Caco-2 (cell line): ENCODE measurements at regions not wholly inside any gene's neighbourhood (a gene's known extent, or its start where the extent isn't known, plus 50 kb on each side); places are given as distances from the start of the nearest gene placed in this dataset.
"Not testable (repeated sequence)": the region's sequence is repeated elsewhere in the genome, so short reads cannot be mapped to it uniquely, and the experiment has no call there.

Experiments used
- BruUV-seq: library from RNA; stranded (reverse); fragments of 400-500 nt; replicated peaks from 2 replicates; lab custom pipeline; 2021; lab: Mats Ljungman, UMichigan
- CTCF ChIA-PET: fragments of 300-600 bp; sonication (Branson Sonifier 250); formaldehyde crosslinking; loops from one replicate; lab custom pipeline; 2022; ENCODE audit warnings: antibody characterized with exemption; lab: Charles Lee
- POLR2A ChIA-PET: fragments of 300-600 bp; sonication (Branson Sonifier 250); formaldehyde crosslinking; loops from one replicate; lab custom pipeline; 2022; ENCODE audit warnings: antibody characterized with exemption; lab: Charles Lee
- DNase-seq, 2 experiments: peaks; one replicate each; pipeline versions ENCODE4 v3.0.0 to v3.0.0-alpha.2; 2020 to 2022
- H3K27me3 ChIP-seq: replicated peaks from 2 replicates; pipeline ENCODE4 v1.6.0; 2011; ENCODE audit warnings: low read length; ENCODE audit not compliant: control insufficient read depth, insufficient read depth
- H3K36me3 ChIP-seq: 2 replicates; pipeline ENCODE4 v1.5.1; 2011; ENCODE audit warnings: low read length; ENCODE audit not compliant: control insufficient read depth, insufficient read depth
- H3K4me1 ChIP-seq: fragments of 250-450 bp; sonication (Bioruptor Pico); 2 replicates; pipeline ENCODE4 v1.5.1; 2020; ENCODE audit warnings: mild to moderate bottlenecking
- H3K4me3 ChIP-seq: 2 replicates; pipeline ENCODE4 v1.5.1; 2011; ENCODE audit warnings: low read depth, mild to moderate bottlenecking, control low read depth, low read length
- H3K9me3 ChIP-seq: fragments of 250-450 bp; sonication (Bioruptor Pico); 2 replicates; pipeline ENCODE4 v1.5.1; 2020; ENCODE audit warnings: mild to moderate bottlenecking, moderate library complexity
- H3K27ac Mint-ChIP-seq: one replicate; pipeline ENCODE4 v1.8.0; 2022; ENCODE audit warnings: mixed read lengths; ENCODE audit not compliant: unreplicated experiment
- H3K27me3 Mint-ChIP-seq: one replicate; pipeline ENCODE4 v1.8.0; 2022; ENCODE audit warnings: mixed read lengths; ENCODE audit not compliant: insufficient read depth, unreplicated experiment
- H3K36me3 Mint-ChIP-seq: one replicate; pipeline ENCODE4 v1.8.0; 2022; ENCODE audit warnings: mild to moderate bottlenecking, mixed read lengths; ENCODE audit not compliant: insufficient read depth, unreplicated experiment
- H3K4me1 Mint-ChIP-seq: one replicate; pipeline ENCODE4 v1.8.0; 2022; ENCODE audit warnings: low read depth, mixed read lengths; ENCODE audit not compliant: unreplicated experiment
- H3K4me3 Mint-ChIP-seq: one replicate; pipeline ENCODE4 v1.8.0; 2022; ENCODE audit warnings: mild to moderate bottlenecking, moderate library complexity, mixed read lengths; ENCODE audit not compliant: unreplicated experiment
- H3K9me3 Mint-ChIP-seq: one replicate; pipeline ENCODE4 v1.8.0; 2022; ENCODE audit warnings: mixed read lengths; ENCODE audit not compliant: unreplicated experiment
- CTCF ChIP-seq, 2 experiments: fragments of 200-600 bp in 1 of 2; IDR thresholded peaks; 1 replicate in 1 of 2; 2 replicates in 1 of 2; pipeline versions ENCODE4 v1.5.1 to v1.8.0; 2011 to 2022; ENCODE audit warnings: antibody characterized with exemption in 1 of 2, control low read depth in 1 of 2, inconsistent platforms in 1 of 2, low read depth in 1 of 2, low read length in 1 of 2, mild to moderate bottlenecking in 1 of 2, moderate library complexity in 1 of 2; ENCODE audit not compliant: insufficient read depth in 1 of 2, severe bottlenecking in 1 of 2, unreplicated experiment in 1 of 2
- intact Hi-C: fragments of 100-400 bp; cut with micrococcal nuclease; formaldehyde crosslinking; loops from one replicate; pipeline ENCODE4 v1.10.0; 2022; ENCODE audit not compliant: unreplicated experiment

GRCh38 chr13:44833139-44833538 is 156.1 kb downstream of the NUFIP1 start:
- BruUV-seq: no TSS peak
- TF ChIP-seq CTCF (IDR thresholded peaks at IDR 0.05; ENCODE audit: insufficient read depth in 1 of 2, low read depth in 1 of 2, low read length in 1 of 2, severe bottlenecking in 1 of 2, unreplicated experiment in 1 of 2): no peak
- intact Hi-C loops: no loop called here
- no peak overlapping the region for H3K27ac Mint-ChIP-seq
- POLR2A ChIA-PET: interaction anchor here (0.6 kb wide), 1 partner anchor 496 kb away, joined by 3 read pairs; no protein-coding TSS in a partner anchor
- H3K27me3 Mint-ChIP-seq: no peaks in the 10 kb centered on the region
- no peak for DNase-seq
- no peaks in the 10 kb centered on the region for H3K36me3 Mint-ChIP-seq
- Histone ChIP-seq H3K9me3 (no peaks in the 10 kb centered on the region), H3K4me1 (no peaks in the 10 kb centered on the region), H3K27me3 (no peaks in the 10 kb centered on the region), H3K36me3 (no peaks in the 10 kb centered on the region), H3K4me3 (no peak overlapping the region)
- H3K4me3 Mint-ChIP-seq: no peak overlapping the region
- CTCF ChIA-PET: no interaction called here
- H3K4me1 Mint-ChIP-seq: peaks cover 7% of the 10 kb centered on the region
- peaks cover 24% of the 10 kb centered on the region for H3K9me3 Mint-ChIP-seq

- no TSS peak for BruUV-seq
- no peak for DNase-seq
- Histone ChIP-seq H3K36me3 (no peaks in the 10 kb centered on the region), H3K9me3 (no peaks in the 10 kb centered on the region), H3K4me1 (no peaks in the 10 kb centered on the region), H3K27me3 (no peaks in the 10 kb centered on the region), H3K4me3 (no peak overlapping the region)
- Mint-ChIP-seq H3K4me1 (no peaks in the 10 kb centered on the region), H3K27ac (no peak overlapping the region), H3K9me3 (no peaks in the 10 kb centered on the region), H3K27me3 (no peaks in the 10 kb centered on the region), H3K36me3 (no peaks in the 10 kb centered on the region), H3K4me3 (no peak overlapping the region)
- CTCF ChIA-PET: no interaction called here
- POLR2A ChIA-PET: no interaction called here
- no peak for TF ChIP-seq CTCF (IDR thresholded peaks at IDR 0.05; ENCODE audit: insufficient read depth in 1 of 2, low read depth in 1 of 2, low read length in 1 of 2, severe bottlenecking in 1 of 2, unreplicated experiment in 1 of 2)
- intact Hi-C loops: no loop called here
These were observed 162.5 kb downstream of the NUFIP1 start for GRCh38 chr13:44826591-44827350.

GRCh38 chr13:44825953-44826352 is 163.3 kb downstream of the NUFIP1 start:
- H3K4me1 ChIP-seq: no peaks in the 10 kb centered on the region
- no peak overlapping the region for H3K4me3 Mint-ChIP-seq
- H3K27ac Mint-ChIP-seq: no peak overlapping the region
- POLR2A ChIA-PET: no interaction called here
- H3K4me3 ChIP-seq: no peak overlapping the region
- no peaks in the 10 kb centered on the region for H3K27me3 Mint-ChIP-seq
- H3K9me3 Mint-ChIP-seq: no peaks in the 10 kb centered on the region
- CTCF ChIA-PET: no interaction called here
- intact Hi-C loops: no loop called here
- no peaks in the 10 kb centered on the region for H3K36me3 ChIP-seq
- BruUV-seq: no TSS peak
- no peak for DNase-seq
- no peaks in the 10 kb centered on the region for H3K4me1 Mint-ChIP-seq
- no peaks in the 10 kb centered on the region for H3K27me3 ChIP-seq
- no peaks in the 10 kb centered on the region for H3K36me3 Mint-ChIP-seq
- no peaks in the 10 kb centered on the region for H3K9me3 ChIP-seq
- TF ChIP-seq CTCF (IDR thresholded peaks at IDR 0.05; ENCODE audit: insufficient read depth in 1 of 2, low read depth in 1 of 2, low read length in 1 of 2, severe bottlenecking in 1 of 2, unreplicated experiment in 1 of 2): no peak

- POLR2A ChIA-PET, H3K27me3 ChIP-seq, H3K9me3 ChIP-seq, H3K36me3 ChIP-seq, intact Hi-C loops, CTCF ChIA-PET, DNase-seq, BruUV-seq, H3K36me3 Mint-ChIP-seq, H3K4me3 Mint-ChIP-seq, H3K4me3 ChIP-seq, H3K27ac Mint-ChIP-seq, H3K27me3 Mint-ChIP-seq, H3K9me3 Mint-ChIP-seq: not testable (repeated sequence)
- H3K4me1 ChIP-seq: peaks cover 10% of the 10 kb centered on the region
- H3K4me1 Mint-ChIP-seq: peaks cover 12% of the 10 kb centered on the region
These were observed 165.7 kb downstream of the NUFIP1 start for GRCh38 chr13:44823555-44823954.
